Endothelial cell of umbilical vein (primary cell): ENCODE measurements at regions not wholly inside any gene's neighbourhood (a gene's known extent, or its start where the extent isn't known, plus 50 kb on each side); places are given as distances from the start of the nearest gene placed in this dataset.

Source experiments
- BruUV-seq: library from RNA; stranded (reverse); fragments of 400-500 nt; replicated peaks from 2 replicates; lab custom pipeline; 2021; lab: Mats Ljungman, UMichigan
- CTCF ChIA-PET: fragments of 300-600, 350-600 bp; sonication (Branson Sonifier 250); formaldehyde crosslinking; loops from one replicate; lab custom pipeline; 2021; ENCODE audit warnings: antibody characterized with exemption, inconsistent platforms; lab: Charles Lee
- POLR2A ChIA-PET: fragments of 300-600, 350-600 bp; sonication (Branson Sonifier 250); formaldehyde crosslinking; loops from one replicate; lab custom pipeline; 2021; ENCODE audit warnings: antibody characterized with exemption, inconsistent platforms; lab: Charles Lee
- DNase-seq: peaks from one replicate; pipeline ENCODE4 v3.0.0-alpha.2; 2011; ENCODE audit warnings: low read depth, low spot score
- FAIRE-seq: peaks from 2 replicates; lab custom pipeline; 2011; peaks lifted over from hg19 to GRCh38; lab: Jason Lieb, UNC
- H2AFZ ChIP-seq: 2 replicates; pipeline ENCODE4 v1.6.0; 2012; ENCODE audit warnings: low read depth, low read length, control low read depth, inconsistent platforms
- H3K27ac ChIP-seq: 2 replicates; pipeline ENCODE4 v1.5.1; 2011; ENCODE audit warnings: low read depth, mild to moderate bottlenecking, control low read depth, low read length, moderate library complexity; ENCODE audit not compliant: insufficient read depth
- H3K27me3 ChIP-seq, 2 experiments: 2 replicates each; pipeline versions ENCODE4 v1.6.0 to v1.6.1; 2011; ENCODE audit warnings: low read length in 2 of 2, mixed read lengths in 1 of 2; ENCODE audit not compliant: control insufficient read depth in 2 of 2, insufficient read depth in 2 of 2
- H3K36me3 ChIP-seq, 2 experiments: 2 replicates in 1 of 2; 3 replicates in 1 of 2; pipeline ENCODE4 v1.5.1; 2011; ENCODE audit warnings: low read length in 2 of 2, mild to moderate bottlenecking in 1 of 2, moderate library complexity in 1 of 2; ENCODE audit not compliant: control insufficient read depth in 2 of 2, insufficient read depth in 2 of 2; ENCODE audit errors: extremely low read depth in 1 of 2
- H3K4me1 ChIP-seq: 3 replicates; pipeline ENCODE4 v1.5.1; 2011; ENCODE audit warnings: mild to moderate bottlenecking, low read length; ENCODE audit not compliant: control insufficient read depth, insufficient read depth; ENCODE audit errors: extremely low read depth
- H3K4me2 ChIP-seq: 2 replicates; pipeline ENCODE4 v1.6.1; 2011; ENCODE audit warnings: low read length, control low read depth, mixed read lengths; ENCODE audit not compliant: insufficient read depth
- H3K4me3 ChIP-seq, 3 experiments: fragments of 200-600 bp in 1 of 3; sonication (generic), shearing (Covaris generic) in 1 of 3; replicated peaks in 1 of 3; 2 replicates each; pipeline ENCODE4 v1.5.1; 2011 to 2016; ENCODE audit warnings: control low read depth in 3 of 3, low read length in 3 of 3, mild to moderate bottlenecking in 2 of 3, inconsistent platforms in 1 of 3, low read depth in 1 of 3, moderate library complexity in 1 of 3; ENCODE audit not compliant: insufficient read depth in 1 of 3
- H3K79me2 ChIP-seq: 2 replicates; pipeline ENCODE4 v1.6.0; 2012; ENCODE audit warnings: low read length, inconsistent platforms; ENCODE audit not compliant: control insufficient read depth, insufficient read depth
- H3K9ac ChIP-seq: replicated peaks from 2 replicates; pipeline ENCODE3; 2011; ENCODE audit warnings: low read length, control low read depth; ENCODE audit not compliant: insufficient read depth; ENCODE audit errors: extremely low read depth
- H3K9me1 ChIP-seq: replicated peaks from 3 replicates; pipeline ENCODE4 v1.6.0; 2011; ENCODE audit warnings: mild to moderate bottlenecking, low read length; ENCODE audit not compliant: control insufficient read depth, insufficient read depth; ENCODE audit errors: extremely low read depth
- H3K9me3 ChIP-seq: replicated peaks from 2 replicates; pipeline ENCODE4 v1.5.1; 2012; ENCODE audit warnings: low read length, inconsistent platforms; ENCODE audit not compliant: control insufficient read depth, insufficient read depth
- H4K20me1 ChIP-seq: replicated peaks from 2 replicates; pipeline ENCODE3; 2011; ENCODE audit warnings: mild to moderate bottlenecking, low read length; ENCODE audit not compliant: control insufficient read depth, insufficient read depth; ENCODE audit errors: extremely low read depth
- CTCF ChIP-seq, 2 donors: IDR thresholded peaks; 1 replicate in 1 of 2; 2 replicates in 1 of 2; pipeline ENCODE4 v1.5.1; 2011; ENCODE audit warnings: low read length in 2 of 2, mild to moderate bottlenecking in 2 of 2, moderate library complexity in 2 of 2, control low read depth in 1 of 2, inconsistent platforms in 1 of 2, low read depth in 1 of 2; ENCODE audit not compliant: insufficient read depth in 1 of 2; ENCODE audit errors: extremely low read depth in 1 of 2
- EZH2 ChIP-seq: IDR thresholded peaks from 2 replicates; pipeline ENCODE4 v1.6.1; 2012; ENCODE audit warnings: borderline replicate concordance, low read depth, mild to moderate bottlenecking, moderate library complexity, low read length, inconsistent platforms; ENCODE audit not compliant: severe bottlenecking
- FOS ChIP-seq: IDR thresholded peaks from 2 replicates; pipeline ENCODE4 v1.6.1; 2011; ENCODE audit warnings: mild to moderate bottlenecking, low read length, moderate library complexity, borderline replicate concordance; ENCODE audit not compliant: insufficient read depth
- GATA2 ChIP-seq: IDR thresholded peaks from 2 replicates; pipeline ENCODE4 v1.7.0; 2011; ENCODE audit warnings: low read depth, mild to moderate bottlenecking, moderate library complexity, mixed read lengths, low read length; ENCODE audit not compliant: insufficient read length, insufficient read depth
- JUN ChIP-seq: IDR thresholded peaks from 2 replicates; pipeline ENCODE4 v1.6.1; 2011; ENCODE audit warnings: borderline replicate concordance, low read depth; ENCODE audit not compliant: insufficient read length, insufficient read depth
- MAX ChIP-seq: IDR thresholded peaks from 2 replicates; pipeline ENCODE4 v1.6.1; 2011; ENCODE audit not compliant: insufficient read depth, insufficient read length
- MYC ChIP-seq: IDR thresholded peaks from one replicate; pipeline ENCODE4 v1.6.1; 2011; ENCODE audit warnings: mild to moderate bottlenecking, low read depth, low read length
- POLR2A ChIP-seq: IDR thresholded peaks from 2 replicates; pipeline ENCODE4 v1.6.1; 2012; ENCODE audit warnings: low read depth, mild to moderate bottlenecking, control low read depth, low read length
- POLR2AphosphoS5 ChIP-seq: IDR thresholded peaks from 2 replicates; pipeline ENCODE4 v1.6.1; 2012; ENCODE audit warnings: low read depth, mild to moderate bottlenecking, control low read depth, low read length, moderate library complexity; ENCODE audit not compliant: insufficient read depth
- dilution Hi-C: fragments of 300-500 bp; cut with MboI; formaldehyde crosslinking; loops from one replicate; pipeline ENCODE4 v1.15.0; 2019; ENCODE audit warnings: low sequenced_read_pairs; ENCODE audit not compliant: extremely low pct_ligation_motif_present
- intact Hi-C: fragments of 100-400 bp; cut with micrococcal nuclease; formaldehyde crosslinking; loops from one replicate; pipeline ENCODE4 v1.10.0; 2022

DNA sequence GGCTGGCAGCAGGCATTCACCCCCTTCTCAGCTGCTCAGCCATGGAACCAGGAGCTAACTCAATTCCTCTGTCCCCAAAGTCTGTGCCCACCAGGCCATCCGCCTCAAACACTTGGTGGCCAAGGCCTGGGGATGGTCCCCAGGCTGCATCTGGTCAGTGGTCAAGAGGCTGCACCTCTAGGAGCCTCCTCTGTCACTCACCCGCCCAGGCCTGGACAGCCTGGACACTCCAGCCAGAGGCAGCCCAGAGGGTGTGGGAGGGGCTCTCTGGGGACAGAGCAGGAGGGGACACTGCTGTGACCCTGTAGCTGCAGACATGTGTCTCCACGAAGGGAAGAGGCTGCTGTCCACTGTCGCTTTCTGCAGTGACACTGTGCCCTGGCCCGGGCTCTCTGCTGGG is 416.6 kb upstream of the SULF2 start:
- Histone ChIP-seq H3K4me3 (no peak overlapping the region), H3K9me3 (no peaks in the 10 kb centered on the region), H2AFZ (no peak overlapping the region), H3K9me1 (no peaks in the 10 kb centered on the region), H4K20me1 (no peaks in the 10 kb centered on the region), H3K27ac (no peak overlapping the region), H3K79me2 (no peaks in the 10 kb centered on the region), H3K4me1 (no peaks in the 10 kb centered on the region), H3K36me3 (no peaks in the 10 kb centered on the region), H3K4me2 (no peak overlapping the region), H3K27me3 (no peaks in the 10 kb centered on the region), H3K9ac (no peak overlapping the region)
- dilution Hi-C loops (no loop called here), intact Hi-C loops (no loop called here)
- ChIA-PET CTCF (no interaction called here), POLR2A (no interaction called here)
- BruUV-seq: no TSS peak
- no peak for TF ChIP-seq FOS
- no peak for TF ChIP-seq POLR2AphosphoS5
- no peak for TF ChIP-seq MAX
- no peak for TF ChIP-seq POLR2A
- TF ChIP-seq GATA2: no peak
- no peak for TF ChIP-seq CTCF (IDR thresholded peaks at IDR 0.05; ENCODE audit: extremely low read depth in 1 of 2, insufficient read depth in 1 of 2, low read depth in 1 of 2, low read length in 2 of 2)
- TF ChIP-seq JUN: no peak
- TF ChIP-seq MYC: no peak
- TF ChIP-seq EZH2: no peak
- FAIRE-seq (no peak), DNase-seq (no peak)
